ENCODE measurements at regions not wholly inside any gene's neighbourhood (a gene's known extent, or its start where the extent isn't known, plus 50 kb on each side); places are given as distances from the start of the nearest gene placed in this dataset.

DNA sequence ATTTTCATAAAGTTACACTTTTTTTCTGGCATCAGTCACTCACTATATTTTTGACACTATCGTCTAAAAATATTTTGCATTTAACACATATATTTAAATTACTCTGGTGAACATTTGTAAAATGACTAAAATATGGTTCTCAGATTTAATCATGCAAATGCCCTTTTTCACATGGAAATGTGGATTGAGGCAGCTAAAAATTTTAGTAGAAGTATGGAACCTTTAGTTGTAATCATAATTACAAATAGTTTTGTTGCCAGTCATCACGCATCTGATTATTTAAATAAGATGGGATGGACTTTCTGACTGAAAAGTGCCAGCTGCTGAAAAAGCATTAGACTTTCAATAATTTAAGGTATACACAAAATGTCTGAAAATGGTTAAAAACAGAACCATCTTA, 119.3 kb downstream of the PDHA2 start:
- Histone ChIP-seq H2AFZ (ENCODE audit: low read depth, low read length) (no peak overlapping the region), H3K9me1 (replicated peaks; ENCODE audit: control insufficient read depth, extremely low read depth, insufficient read depth, low read length) (no peaks in the 10 kb centered on the region), H3K36me3 (ENCODE audit: control insufficient read depth in 2 of 2, extremely low read depth in 1 of 2, insufficient read depth in 2 of 2, low read length in 2 of 2) (no peaks in the 10 kb centered on the region), H3K4me1 (ENCODE audit: control insufficient read depth, extremely low read depth, insufficient read depth, low read length) (no peaks in the 10 kb centered on the region), H3K9me3 (replicated peaks; ENCODE audit: control insufficient read depth, insufficient read depth, low read length) (no peaks in the 10 kb centered on the region), H3K27ac (ENCODE audit: insufficient read depth, low read depth, low read length) (no peak overlapping the region), H3K27me3 (ENCODE audit: control insufficient read depth in 2 of 2, insufficient read depth in 2 of 2, low read length in 2 of 2) (no peaks in the 10 kb centered on the region), H4K20me1 (replicated peaks; ENCODE audit: control insufficient read depth, extremely low read depth, insufficient read depth, low read length) (no peaks in the 10 kb centered on the region), H3K9ac (replicated peaks; ENCODE audit: extremely low read depth, insufficient read depth, low read length) (no peak overlapping the region), H3K4me3 (replicated peaks in 1 of 3; ENCODE audit: insufficient read depth in 1 of 3, low read depth in 1 of 3, low read length in 3 of 3) (no peak overlapping the region), H3K4me2 (ENCODE audit: insufficient read depth, low read length) (no peak overlapping the region), H3K79me2 (ENCODE audit: control insufficient read depth, insufficient read depth, low read length) (no peaks in the 10 kb centered on the region)
- intact Hi-C loops (cut with micrococcal nuclease) = no loop called here
- ChIA-PET CTCF (no interaction called here), POLR2A (no interaction called here)
- no peak for DNase-seq (ENCODE audit: low read depth, low spot score)
- TF ChIP-seq POLR2AphosphoS5 (IDR thresholded peaks at IDR 0.05; ENCODE audit: insufficient read depth, low read depth, low read length) (no peak), MYC (IDR thresholded peaks at IDR 0.05; ENCODE audit: low read depth, low read length) (no peak), JUN (IDR thresholded peaks at IDR 0.05; ENCODE audit: borderline replicate concordance, insufficient read depth, insufficient read length, low read depth) (no peak), FOS (IDR thresholded peaks at IDR 0.05; ENCODE audit: borderline replicate concordance, insufficient read depth, low read length) (no peak), POLR2A (IDR thresholded peaks at IDR 0.05; ENCODE audit: low read depth, low read length) (no peak), EZH2 (IDR thresholded peaks at IDR 0.05; ENCODE audit: borderline replicate concordance, low read depth, low read length, severe bottlenecking) (no peak), GATA2 (IDR thresholded peaks at IDR 0.05; ENCODE audit: insufficient read depth, insufficient read length, low read depth, low read length) (no peak)
- TF ChIP-seq, protein P1, sequence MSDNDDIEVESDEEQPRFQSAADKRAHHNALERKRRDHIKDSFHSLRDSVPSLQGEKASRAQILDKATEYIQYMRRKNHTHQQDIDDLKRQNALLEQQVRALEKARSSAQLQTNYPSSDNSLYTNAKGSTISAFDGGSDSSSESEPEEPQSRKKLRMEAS (IDR thresholded peaks at IDR 0.05; ENCODE audit: insufficient read depth, insufficient read length) = no peak
- TF ChIP-seq, protein P2, sequence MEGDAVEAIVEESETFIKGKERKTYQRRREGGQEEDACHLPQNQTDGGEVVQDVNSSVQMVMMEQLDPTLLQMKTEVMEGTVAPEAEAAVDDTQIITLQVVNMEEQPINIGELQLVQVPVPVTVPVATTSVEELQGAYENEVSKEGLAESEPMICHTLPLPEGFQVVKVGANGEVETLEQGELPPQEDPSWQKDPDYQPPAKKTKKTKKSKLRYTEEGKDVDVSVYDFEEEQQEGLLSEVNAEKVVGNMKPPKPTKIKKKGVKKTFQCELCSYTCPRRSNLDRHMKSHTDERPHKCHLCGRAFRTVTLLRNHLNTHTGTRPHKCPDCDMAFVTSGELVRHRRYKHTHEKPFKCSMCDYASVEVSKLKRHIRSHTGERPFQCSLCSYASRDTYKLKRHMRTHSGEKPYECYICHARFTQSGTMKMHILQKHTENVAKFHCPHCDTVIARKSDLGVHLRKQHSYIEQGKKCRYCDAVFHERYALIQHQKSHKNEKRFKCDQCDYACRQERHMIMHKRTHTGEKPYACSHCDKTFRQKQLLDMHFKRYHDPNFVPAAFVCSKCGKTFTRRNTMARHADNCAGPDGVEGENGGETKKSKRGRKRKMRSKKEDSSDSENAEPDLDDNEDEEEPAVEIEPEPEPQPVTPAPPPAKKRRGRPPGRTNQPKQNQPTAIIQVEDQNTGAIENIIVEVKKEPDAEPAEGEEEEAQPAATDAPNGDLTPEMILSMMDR (IDR thresholded peaks at IDR 0.05; ENCODE audit: extremely low read depth in 1 of 2, insufficient read depth in 1 of 2, low read depth in 1 of 2, low read length in 2 of 2) = no peak
- dilution Hi-C loops (cut with MboI; ENCODE audit: extremely low pct_ligation_motif_present, low sequenced_read_pairs) = no loop called here
- FAIRE-seq = no peak
- BruUV-seq (replicated peaks) = no TSS peak
